Mesendoderm (in vitro differentiated cells): ENCODE measurements at regions not wholly inside any gene's neighbourhood (a gene's known extent, or its start where the extent isn't known, plus 50 kb on each side); places are given as distances from the start of the nearest gene placed in this dataset.

Experiments
- DNase-seq: peaks from one replicate; pipeline ENCODE4 v3.0.0; 2013
- H2AK5ac ChIP-seq: 2 replicates; pipeline ENCODE4 v1.6.1; 2013; ENCODE audit warnings: low read length, inconsistent platforms
- H2BK120ac ChIP-seq: 2 replicates; pipeline ENCODE4 v1.6.1; 2013; ENCODE audit warnings: low read depth, mild to moderate bottlenecking, low read length, moderate library complexity, mixed read lengths
- H2BK15ac ChIP-seq: replicated peaks from 2 replicates; pipeline ENCODE4 v1.6.1; 2013; ENCODE audit warnings: low read depth, mild to moderate bottlenecking, moderate library complexity
- H2BK5ac ChIP-seq: 2 replicates; pipeline ENCODE4 v1.6.1; 2013; ENCODE audit warnings: low read length, inconsistent platforms
- H3K18ac ChIP-seq: 2 replicates; pipeline ENCODE4 v1.6.1; 2013; ENCODE audit warnings: mild to moderate bottlenecking, low read length, mixed read lengths
- H3K23ac ChIP-seq: one replicate; pipeline ENCODE4 v1.6.1; 2013; ENCODE audit warnings: low read length
- H3K27ac ChIP-seq: 2 replicates; pipeline ENCODE4 v1.5.1; 2013; ENCODE audit warnings: low read depth, mild to moderate bottlenecking, inconsistent platforms, low read length, moderate library complexity
- H3K27me3 ChIP-seq: 2 replicates; pipeline ENCODE4 v1.6.1; 2013; ENCODE audit warnings: low read length, control low read depth, mild to moderate bottlenecking, inconsistent platforms; ENCODE audit not compliant: insufficient read depth, poor library complexity
- H3K36me3 ChIP-seq: 2 replicates; pipeline ENCODE4 v1.6.1; 2013; ENCODE audit warnings: low read length, inconsistent platforms; ENCODE audit not compliant: control insufficient read depth, insufficient read depth
- H3K4ac ChIP-seq: one replicate; pipeline ENCODE4 v1.6.1; 2013; ENCODE audit warnings: low read depth, mild to moderate bottlenecking, low read length, moderate library complexity
- H3K4me1 ChIP-seq: 2 replicates; pipeline ENCODE4 v1.6.1; 2013; ENCODE audit warnings: low read depth, low read length, inconsistent platforms; ENCODE audit not compliant: control insufficient read depth
- H3K4me2 ChIP-seq: 2 replicates; pipeline ENCODE4 v1.6.1; 2013; ENCODE audit warnings: low read length
- H3K4me3 ChIP-seq: 2 replicates; pipeline ENCODE4 v1.5.1; 2013; ENCODE audit warnings: mild to moderate bottlenecking, low read length
- H3K56ac ChIP-seq: one replicate; pipeline ENCODE4 v1.6.1; 2013; ENCODE audit warnings: low read length
- H3K79me1 ChIP-seq: 2 replicates; pipeline ENCODE4 v1.6.1; 2013; ENCODE audit warnings: low read length, inconsistent platforms
- H3K79me2 ChIP-seq: 2 replicates; pipeline ENCODE4 v1.6.1; 2013; ENCODE audit warnings: mild to moderate bottlenecking, low read length; ENCODE audit not compliant: control insufficient read depth, insufficient read depth
- H3K9ac ChIP-seq: 2 replicates; pipeline ENCODE4 v1.6.1; 2013; ENCODE audit warnings: low read length, inconsistent platforms
- H4K5ac ChIP-seq: one replicate; pipeline ENCODE4 v1.6.1; 2013; ENCODE audit warnings: low read length
- H4K8ac ChIP-seq: one replicate; pipeline ENCODE4 v1.6.1; 2013; ENCODE audit warnings: low read depth, mild to moderate bottlenecking, control low read depth, low read length, moderate library complexity
- WGBS: extraction: QIAGEN DNeasy Blood & Tissue Kit; methylation state at CpG from one replicate; pipeline ENCODE4 v1.1.7; 2013; ENCODE audit warnings: low lambda C conversion rate, missing lambda C conversion rate; ENCODE audit not compliant: insufficient coverage; ENCODE audit errors: extremely low coverage; 5-methylcytosine and 5-hydroxymethylcytosine counted together

DNA sequence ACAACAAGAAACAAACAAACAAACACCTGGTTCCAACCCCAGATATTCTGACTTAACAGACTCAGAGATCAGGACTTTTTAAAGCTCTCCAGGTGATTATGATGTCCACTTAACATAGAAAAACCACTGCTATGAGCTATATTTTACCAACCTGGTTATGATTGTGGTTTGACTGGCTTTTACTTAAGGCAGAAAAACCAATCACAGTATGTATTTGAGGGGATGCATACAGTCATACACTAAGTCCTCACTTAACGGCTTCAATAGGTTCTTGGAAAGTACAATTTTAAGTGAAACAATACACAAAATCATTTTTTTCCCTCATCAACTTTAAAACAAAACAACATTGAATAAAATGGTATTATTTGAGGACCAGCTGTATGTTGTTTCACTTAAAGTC, 393.6 kb downstream of the ZEB2 start:
- H4K5ac ChIP-seq: no peak overlapping the region
- H3K4me2 ChIP-seq: no peak overlapping the region
- no peak overlapping the region for H3K56ac ChIP-seq
- H3K36me3 ChIP-seq: no peaks in the 10 kb centered on the region
- H3K27ac ChIP-seq: no peak overlapping the region
- no peak overlapping the region for H2AK5ac ChIP-seq
- H3K4me3 ChIP-seq: no peak overlapping the region
- no peaks in the 10 kb centered on the region for H3K27me3 ChIP-seq
- H2BK5ac ChIP-seq: no peak overlapping the region
- H2BK15ac ChIP-seq: no peak overlapping the region
- H4K8ac ChIP-seq: no peak overlapping the region
- no peaks in the 10 kb centered on the region for H3K4me1 ChIP-seq
- no peaks in the 10 kb centered on the region for H3K79me1 ChIP-seq
- H2BK120ac ChIP-seq: no peak overlapping the region
- H3K18ac ChIP-seq: no peak overlapping the region
- WGBS: no CpG with 5 or more reads among the region's 1 CpG
- no peak for DNase-seq
- no peak overlapping the region for H3K9ac ChIP-seq
- no peaks in the 10 kb centered on the region for H3K79me2 ChIP-seq
- no peak overlapping the region for H3K4ac ChIP-seq
- no peak overlapping the region for H3K23ac ChIP-seq

DNA sequence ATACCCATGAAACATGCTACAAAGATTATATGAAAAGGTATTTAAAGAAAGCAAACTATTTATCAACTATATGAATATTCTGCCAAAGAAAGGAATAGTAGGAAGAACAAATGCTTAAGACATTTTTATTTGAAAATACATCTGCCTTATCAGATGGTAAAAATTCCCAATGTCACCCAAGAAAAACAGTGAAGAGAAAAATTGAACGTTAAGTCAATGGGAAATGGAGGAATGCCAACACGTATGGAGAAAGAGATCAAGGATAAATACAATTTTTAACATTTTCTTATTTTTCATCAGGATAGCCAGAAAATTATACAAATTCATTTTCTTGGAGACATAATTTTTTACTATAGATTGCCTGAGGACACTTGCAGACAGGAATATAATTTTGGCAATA, 394.2 kb downstream of the ZEB2 start:
- Histone ChIP-seq H3K18ac (no peak overlapping the region), H2BK5ac (no peak overlapping the region), H2AK5ac (no peak overlapping the region), H2BK15ac (no peak overlapping the region), H3K23ac (no peak overlapping the region), H3K4me2 (no peak overlapping the region), H3K4ac (no peak overlapping the region), H2BK120ac (no peak overlapping the region), H3K4me1 (no peaks in the 10 kb centered on the region), H3K4me3 (no peak overlapping the region), H3K9ac (no peak overlapping the region), H3K79me1 (no peaks in the 10 kb centered on the region), H3K27ac (no peak overlapping the region), H4K5ac (no peak overlapping the region), H3K79me2 (no peaks in the 10 kb centered on the region), H3K27me3 (no peaks in the 10 kb centered on the region), H3K56ac (no peak overlapping the region), H3K36me3 (no peaks in the 10 kb centered on the region), H4K8ac (no peak overlapping the region)
- no peak for DNase-seq
- WGBS: no CpG with 5 or more reads among the region's 2 CpGs

DNA sequence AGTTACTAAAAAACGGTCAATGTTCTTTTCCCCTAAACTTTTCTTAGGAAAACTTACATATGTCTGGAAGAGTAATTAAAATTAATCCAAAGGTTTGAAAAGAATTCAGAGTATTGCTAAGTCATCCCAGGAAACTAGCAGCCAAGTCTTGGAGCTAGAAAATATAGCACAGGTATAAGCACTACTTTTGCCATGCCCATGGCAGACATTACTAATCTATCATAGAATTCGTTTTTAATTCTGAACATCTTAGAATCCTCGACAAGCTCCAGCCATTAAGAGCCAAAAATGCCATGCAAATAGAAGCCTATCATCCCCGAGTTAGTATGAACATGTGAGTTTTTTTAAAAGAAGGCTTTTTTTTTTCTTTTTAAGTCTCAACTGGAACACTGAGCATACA, 395.0 kb downstream of the ZEB2 start:
- Histone ChIP-seq H3K9ac (no peak overlapping the region), H3K4me3 (no peak overlapping the region), H2AK5ac (no peak overlapping the region), H4K8ac (no peak overlapping the region), H3K4ac (no peak overlapping the region), H3K4me2 (no peak overlapping the region), H3K4me1 (no peaks in the 10 kb centered on the region), H2BK5ac (no peak overlapping the region), H2BK15ac (no peak overlapping the region), H3K27ac (no peak overlapping the region), H3K18ac (no peak overlapping the region), H2BK120ac (no peak overlapping the region), H3K79me1 (no peaks in the 10 kb centered on the region), H3K27me3 (no peaks in the 10 kb centered on the region), H3K36me3 (no peaks in the 10 kb centered on the region), H3K79me2 (no peaks in the 10 kb centered on the region), H3K23ac (no peak overlapping the region), H3K56ac (no peak overlapping the region), H4K5ac (no peak overlapping the region)
- WGBS: no CpG with 5 or more reads among the region's 4 CpGs
- no peak for DNase-seq

DNA sequence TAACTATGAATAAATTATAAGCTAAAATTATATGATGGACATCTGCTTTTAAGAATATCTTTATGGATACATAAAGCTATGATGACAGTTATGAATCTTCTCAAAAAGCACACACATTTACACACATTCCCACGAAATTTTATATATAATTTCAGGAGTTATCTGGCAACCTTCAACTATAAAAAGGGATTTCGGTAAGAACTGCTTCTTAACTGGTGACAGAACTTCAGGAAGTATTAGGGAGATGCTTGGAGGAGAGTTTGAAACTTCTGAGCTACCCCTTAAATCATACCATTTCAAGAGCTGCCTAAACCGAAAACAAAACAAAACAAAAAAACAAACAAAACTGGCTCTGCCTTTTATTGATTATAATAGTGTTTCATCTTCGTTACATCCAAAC, 399.4 kb downstream of the ZEB2 start:
- Histone ChIP-seq H3K4me1 (no peaks in the 10 kb centered on the region), H3K56ac (no peak overlapping the region), H3K4ac (no peak overlapping the region), H3K79me1 (no peaks in the 10 kb centered on the region), H3K4me2 (no peak overlapping the region), H3K23ac (no peak overlapping the region), H3K79me2 (no peaks in the 10 kb centered on the region), H3K18ac (no peak overlapping the region), H2BK15ac (no peak overlapping the region), H3K27me3 (no peaks in the 10 kb centered on the region), H3K4me3 (no peak overlapping the region), H4K8ac (no peak overlapping the region), H2BK5ac (no peak overlapping the region), H3K36me3 (no peaks in the 10 kb centered on the region), H3K9ac (no peak overlapping the region), H4K5ac (no peak overlapping the region), H2AK5ac (no peak overlapping the region), H3K27ac (no peak overlapping the region), H2BK120ac (no peak overlapping the region)
- WGBS: no CpG with 5 or more reads among the region's 4 CpGs
- no peak for DNase-seq

DNA sequence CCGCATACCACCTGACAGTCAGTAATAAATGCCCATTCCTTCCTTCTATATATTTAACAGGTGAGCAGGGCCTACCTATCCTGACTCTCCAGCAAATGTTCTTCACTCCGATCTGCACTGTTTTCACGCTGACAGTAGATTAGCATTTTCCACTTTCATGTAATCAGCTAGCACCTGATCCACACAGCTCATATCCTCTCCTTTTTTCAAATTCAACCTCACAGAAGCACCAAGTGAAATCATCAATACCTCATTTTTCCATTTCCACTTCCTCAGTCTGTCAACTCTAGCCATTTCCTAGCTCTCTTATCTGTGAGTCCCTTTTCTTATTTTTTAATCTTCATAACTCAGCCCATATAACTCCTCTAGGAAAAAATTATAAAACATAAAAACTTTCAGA, 402.8 kb downstream of the ZEB2 start:
- Histone ChIP-seq H3K23ac (no peak overlapping the region), H2BK15ac (no peak overlapping the region), H4K8ac (no peak overlapping the region), H3K27me3 (no peaks in the 10 kb centered on the region), H2AK5ac (no peak overlapping the region), H3K4me1 (no peaks in the 10 kb centered on the region), H3K18ac (no peak overlapping the region), H3K36me3 (no peaks in the 10 kb centered on the region), H4K5ac (no peak overlapping the region), H2BK120ac (no peak overlapping the region), H3K9ac (no peak overlapping the region), H3K56ac (no peak overlapping the region), H3K27ac (no peak overlapping the region), H3K79me1 (no peaks in the 10 kb centered on the region), H3K4ac (no peak overlapping the region), H3K79me2 (no peaks in the 10 kb centered on the region), H3K4me3 (no peak overlapping the region), H3K4me2 (no peak overlapping the region), H2BK5ac (no peak overlapping the region)
- no peak for DNase-seq
- no CpG with 5 or more reads among the region's 3 CpGs for WGBS

GRCh38 chr2:144115739-144116291, 404.1 kb downstream of the ZEB2 start:
- WGBS: no CpG with 5 or more reads among the region's 1 CpG
- Histone ChIP-seq H3K4ac (no peak overlapping the region), H3K27me3 (no peaks in the 10 kb centered on the region), H4K5ac (no peak overlapping the region), H3K27ac (no peak overlapping the region), H3K56ac (no peak overlapping the region), H3K36me3 (no peaks in the 10 kb centered on the region), H3K9ac (no peak overlapping the region), H4K8ac (no peak overlapping the region), H3K18ac (no peak overlapping the region), H2BK120ac (no peak overlapping the region), H3K4me1 (no peaks in the 10 kb centered on the region), H2BK5ac (no peak overlapping the region), H3K23ac (no peak overlapping the region), H2BK15ac (no peak overlapping the region), H3K79me2 (no peaks in the 10 kb centered on the region), H2AK5ac (no peak overlapping the region), H3K79me1 (no peaks in the 10 kb centered on the region), H3K4me3 (no peak overlapping the region), H3K4me2 (no peak overlapping the region)
- no peak for DNase-seq
